Cardiac fibroblast (primary cell): ENCODE measurements at regions not wholly inside any gene's neighbourhood (a gene's known extent, or its start where the extent isn't known, plus 50 kb on each side); places are given as distances from the start of the nearest gene placed in this dataset.

Source experiments
- DNase-seq, 2 donors: peaks; one replicate each; pipeline versions ENCODE4 v3.0.0 to v3.0.0-alpha.2; 2010; ENCODE audit warnings: low read depth in 2 of 2
- H3K4me3 ChIP-seq, 2 donors: replicated peaks in 1 of 2; 1 replicate in 1 of 2; 2 replicates in 1 of 2; pipeline ENCODE4 v1.5.1; 2011; ENCODE audit warnings: low read depth in 2 of 2, low read length in 2 of 2, mild to moderate bottlenecking in 2 of 2, moderate library complexity in 1 of 2
- TF ChIP-seq, protein P1 (sequence below): IDR thresholded peaks from one replicate; pipeline ENCODE4 v1.5.1; 2011; ENCODE audit warnings: low read depth, mild to moderate bottlenecking, low read length, inconsistent platforms

DNA sequence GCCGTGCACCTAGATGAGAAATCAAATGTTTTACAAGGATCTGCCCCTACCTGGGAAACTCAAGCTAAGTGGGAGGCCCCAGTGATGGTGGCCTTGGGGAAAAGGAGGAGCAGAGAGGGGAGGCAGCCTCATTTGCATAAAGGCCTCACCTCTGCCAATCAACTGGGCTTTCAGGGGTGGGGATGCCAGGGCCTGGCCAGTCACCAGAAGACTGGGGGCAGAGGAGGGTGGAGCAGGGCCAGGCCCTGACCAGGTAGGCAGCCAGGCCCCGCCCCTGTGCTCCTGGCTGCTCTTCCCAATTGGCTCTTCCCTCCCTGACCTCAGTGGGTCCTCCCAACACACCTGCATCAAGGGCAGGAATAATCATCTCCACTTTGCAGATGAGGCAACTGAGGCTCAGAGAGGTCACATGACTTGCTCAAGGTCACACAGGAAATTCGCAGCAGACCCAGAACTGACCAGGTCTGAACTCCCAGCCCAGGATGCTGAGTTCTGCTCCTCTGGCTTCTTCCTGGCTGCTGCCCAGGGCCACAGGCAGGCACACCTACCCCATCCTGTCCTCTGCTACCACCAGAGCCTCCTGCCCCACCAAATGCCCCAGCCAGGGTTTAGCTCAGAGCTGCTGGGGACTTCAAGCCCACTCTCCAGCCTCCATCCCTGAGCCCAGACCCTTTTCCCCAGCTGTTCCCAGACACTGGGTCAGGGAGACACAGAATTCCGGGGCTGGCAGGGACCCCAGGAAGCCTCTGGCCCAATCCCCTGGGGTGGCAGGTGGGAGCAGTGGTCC lies 677.9 kb downstream of the MATN1 start:
- no peak overlapping the region for H3K4me3 ChIP-seq
- TF ChIP-seq, protein P1, sequence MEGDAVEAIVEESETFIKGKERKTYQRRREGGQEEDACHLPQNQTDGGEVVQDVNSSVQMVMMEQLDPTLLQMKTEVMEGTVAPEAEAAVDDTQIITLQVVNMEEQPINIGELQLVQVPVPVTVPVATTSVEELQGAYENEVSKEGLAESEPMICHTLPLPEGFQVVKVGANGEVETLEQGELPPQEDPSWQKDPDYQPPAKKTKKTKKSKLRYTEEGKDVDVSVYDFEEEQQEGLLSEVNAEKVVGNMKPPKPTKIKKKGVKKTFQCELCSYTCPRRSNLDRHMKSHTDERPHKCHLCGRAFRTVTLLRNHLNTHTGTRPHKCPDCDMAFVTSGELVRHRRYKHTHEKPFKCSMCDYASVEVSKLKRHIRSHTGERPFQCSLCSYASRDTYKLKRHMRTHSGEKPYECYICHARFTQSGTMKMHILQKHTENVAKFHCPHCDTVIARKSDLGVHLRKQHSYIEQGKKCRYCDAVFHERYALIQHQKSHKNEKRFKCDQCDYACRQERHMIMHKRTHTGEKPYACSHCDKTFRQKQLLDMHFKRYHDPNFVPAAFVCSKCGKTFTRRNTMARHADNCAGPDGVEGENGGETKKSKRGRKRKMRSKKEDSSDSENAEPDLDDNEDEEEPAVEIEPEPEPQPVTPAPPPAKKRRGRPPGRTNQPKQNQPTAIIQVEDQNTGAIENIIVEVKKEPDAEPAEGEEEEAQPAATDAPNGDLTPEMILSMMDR = no peak
- DNase-seq = no peak

DNA sequence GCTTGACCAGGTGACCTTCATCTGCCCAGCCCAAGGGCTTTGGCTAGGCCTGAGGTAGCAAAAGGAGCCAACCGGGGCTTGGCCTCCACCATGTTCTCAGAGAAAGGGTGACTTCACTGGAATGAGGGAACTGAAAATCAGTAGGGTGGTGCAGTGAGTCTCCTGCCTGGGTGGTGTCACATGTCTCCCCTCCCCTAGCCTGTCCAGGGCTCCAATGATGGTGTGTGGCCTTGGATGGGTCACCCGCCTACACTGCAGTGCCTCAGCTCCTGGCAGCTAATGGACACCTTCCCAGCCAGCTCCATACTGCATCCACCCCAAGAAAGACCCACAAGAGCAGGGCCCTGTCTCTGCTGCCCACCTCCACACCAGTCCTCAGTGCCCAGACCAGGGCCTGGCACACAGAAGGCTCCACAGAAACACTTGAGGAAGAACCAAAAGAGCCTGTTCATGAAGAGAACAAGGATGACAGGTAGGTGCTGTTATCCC lies 678.7 kb downstream of the MATN1 start:
- no peak overlapping the region for H3K4me3 ChIP-seq
- TF ChIP-seq, protein P1 = no peak
- DNase-seq = no peak

DNA sequence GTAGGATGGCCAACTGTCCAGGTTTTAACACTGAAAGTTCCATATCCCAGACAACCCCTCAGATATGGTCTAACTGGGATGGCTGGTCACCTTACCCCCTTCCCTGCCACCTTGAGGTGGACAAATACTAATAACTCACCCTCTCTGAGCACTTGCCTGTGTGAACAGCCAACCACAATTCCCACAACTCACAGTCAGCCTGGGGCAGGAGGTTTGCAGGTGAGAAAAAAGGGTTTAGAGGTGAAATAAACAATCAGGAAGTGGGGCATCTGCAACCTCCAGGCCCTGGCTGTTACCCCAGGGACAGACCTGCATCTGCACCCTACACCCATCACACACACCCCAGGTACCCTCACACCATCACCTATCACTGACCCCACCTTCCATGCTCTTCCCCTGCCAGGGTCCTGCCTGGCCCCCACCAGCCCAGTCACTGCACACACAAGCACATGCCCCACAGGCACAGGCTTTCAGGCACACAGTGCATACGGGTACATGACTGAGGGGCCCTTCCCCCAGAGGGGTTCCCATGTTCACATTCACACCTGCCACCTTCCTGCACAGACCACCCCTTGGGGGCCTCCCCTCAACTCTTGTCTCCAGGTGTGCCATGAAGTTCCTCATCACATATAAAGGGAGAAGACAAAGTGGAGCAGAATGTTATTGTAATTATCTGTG lies 679.5 kb downstream of the MATN1 start:
- TF ChIP-seq, protein P1 = no peak
- DNase-seq = no peak
- H3K4me3 ChIP-seq = no peak overlapping the region

DNA sequence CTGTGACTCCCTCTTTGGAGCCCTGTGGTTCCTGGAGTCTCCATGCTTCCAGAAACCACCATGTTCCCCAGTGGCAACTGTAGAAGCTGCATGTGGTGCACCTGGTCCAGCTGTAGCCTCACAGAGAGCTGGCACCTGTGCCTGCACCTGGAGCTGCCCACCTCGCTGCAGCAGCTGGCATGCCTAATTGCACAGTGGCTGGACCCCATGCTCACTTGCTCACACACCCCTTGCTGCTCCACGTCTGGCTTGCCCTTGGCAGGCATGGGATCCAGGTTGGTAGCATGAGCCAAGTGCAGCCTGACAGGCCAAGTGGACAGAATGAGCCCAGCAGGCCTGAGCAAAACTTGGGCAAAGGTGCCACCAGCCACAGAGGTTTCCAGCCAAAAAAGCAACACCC lies 680.1 kb downstream of the MATN1 start:
- no peak for DNase-seq
- TF ChIP-seq, protein P1 = no peak
- H3K4me3 ChIP-seq = no peak overlapping the region

DNA sequence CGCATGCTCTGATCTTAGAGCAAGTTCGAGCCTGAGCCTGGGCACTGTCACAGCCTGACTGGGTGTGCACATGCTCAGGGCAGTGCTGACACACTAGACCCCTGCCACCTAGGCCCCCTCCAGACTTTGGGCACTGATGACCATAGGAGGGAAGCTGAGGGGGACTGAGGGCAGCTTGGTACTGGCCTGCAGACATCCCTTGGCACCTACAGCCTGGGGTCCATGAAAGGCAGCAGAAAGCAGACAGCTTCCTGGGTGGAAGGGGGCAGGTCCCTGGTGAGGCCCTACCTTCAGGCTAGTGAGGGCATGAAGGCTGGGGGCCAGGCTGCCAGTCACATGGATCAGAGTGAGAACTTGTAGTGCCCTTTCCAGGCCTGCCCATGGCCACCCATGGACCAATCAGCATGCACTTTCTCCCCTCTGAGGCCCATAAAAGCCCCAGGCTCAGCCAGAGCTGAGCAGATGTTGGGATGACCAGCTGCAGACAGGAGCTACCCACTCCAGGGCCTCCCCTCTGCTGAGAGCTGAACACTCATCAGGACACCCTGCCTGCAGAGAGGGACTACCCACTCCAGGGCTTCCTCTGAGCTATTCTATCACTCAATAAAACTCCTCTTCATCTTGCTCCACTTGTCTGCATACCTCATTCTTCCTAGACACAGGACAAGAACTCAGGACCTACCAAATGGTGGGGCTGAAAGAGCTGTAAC lies 680.8 kb downstream of the MATN1 start:
- TF ChIP-seq, protein P1 = no peak
- no peak overlapping the region for H3K4me3 ChIP-seq
- DNase-seq = no peak

DNA sequence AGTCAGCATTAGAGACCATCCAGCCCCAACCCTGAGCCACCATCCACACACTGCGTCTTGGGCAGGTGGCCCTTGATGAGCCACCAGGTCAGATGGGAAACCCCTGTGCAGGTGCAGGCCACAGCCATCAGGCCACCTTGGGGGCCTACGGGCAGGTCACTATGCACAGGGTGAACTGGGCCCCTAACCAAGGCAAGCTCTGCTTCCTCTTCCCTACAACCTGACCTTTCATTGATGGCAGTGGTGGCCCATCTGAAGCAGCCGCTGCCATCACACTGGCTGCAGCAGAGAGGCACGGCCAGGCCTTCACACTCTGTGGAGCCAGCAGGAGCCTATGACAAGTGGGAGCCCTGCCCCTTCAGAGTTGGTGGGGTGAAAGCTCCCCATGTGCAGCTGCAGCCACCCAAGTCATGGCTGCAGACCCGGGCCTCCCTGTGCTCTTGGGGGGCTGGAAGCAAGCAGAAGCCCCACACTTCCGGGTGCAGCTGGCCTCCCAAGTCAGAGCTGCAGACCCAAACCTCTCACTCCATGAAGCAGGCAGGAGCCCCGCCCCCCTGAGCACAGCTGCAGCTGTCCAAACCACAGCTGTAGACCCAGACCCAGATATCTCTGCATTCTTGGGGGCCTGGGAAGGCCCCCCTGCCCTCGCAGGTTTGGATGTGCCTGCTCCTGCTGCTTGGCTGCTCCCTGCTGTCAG lies 681.5 kb downstream of the MATN1 start:
- no peak for DNase-seq
- TF ChIP-seq, protein P1 = no peak
- no peak overlapping the region for H3K4me3 ChIP-seq
